Endodermal cell (in vitro differentiated cells): ENCODE measurements at regions not wholly inside any gene's neighbourhood (a gene's known extent, or its start where the extent isn't known, plus 50 kb on each side); places are given as distances from the start of the nearest gene placed in this dataset.

Experiments
- DNase-seq: peaks from one replicate; pipeline ENCODE4 v3.0.0-alpha.2; 2017
- H3K27ac ChIP-seq: 2 replicates; pipeline ENCODE4 v1.5.1; 2013; ENCODE audit warnings: mild to moderate bottlenecking, low read depth, low read length, moderate library complexity
- H3K27me3 ChIP-seq: 2 replicates; pipeline ENCODE4 v1.6.1; 2013; ENCODE audit warnings: mild to moderate bottlenecking, low read length, moderate library complexity; ENCODE audit not compliant: insufficient read depth, control insufficient read depth, poor library complexity, severe bottlenecking
- H3K36me3 ChIP-seq: 2 replicates; pipeline ENCODE4 v1.7.0; 2013; ENCODE audit warnings: mild to moderate bottlenecking, low read length, moderate library complexity; ENCODE audit not compliant: control insufficient read depth, insufficient read depth
- H3K4me1 ChIP-seq: one replicate; pipeline ENCODE4 v1.7.0; 2013; ENCODE audit warnings: low read length; ENCODE audit not compliant: control insufficient read depth, insufficient read depth
- H3K4me3 ChIP-seq: 2 replicates; pipeline ENCODE4 v1.5.1; 2013; ENCODE audit warnings: mild to moderate bottlenecking, low read length, moderate library complexity
- H3K9ac ChIP-seq: 2 replicates; pipeline ENCODE4 v1.6.1; 2013; ENCODE audit warnings: mild to moderate bottlenecking, low read length, moderate library complexity; ENCODE audit not compliant: poor library complexity, severe bottlenecking; ENCODE audit errors: extremely low read depth
- H3K9me3 ChIP-seq: 2 replicates; pipeline ENCODE4 v1.6.1; 2013; ENCODE audit warnings: mild to moderate bottlenecking, low read length, moderate library complexity; ENCODE audit not compliant: control insufficient read depth
- H3K27ac Mint-ChIP-seq: 2 replicates; pipeline ENCODE4 v1.8.0; 2020; ENCODE audit warnings: mixed read lengths
- H3K27me3 Mint-ChIP-seq: 2 replicates; pipeline ENCODE4 v1.8.0; 2021; ENCODE audit warnings: mild to moderate bottlenecking, mixed read lengths; ENCODE audit not compliant: insufficient read depth
- H3K36me3 Mint-ChIP-seq: 2 replicates; pipeline ENCODE4 v1.8.0; 2020; ENCODE audit warnings: low read depth, mixed read lengths
- H3K4me1 Mint-ChIP-seq: 2 replicates; pipeline ENCODE4 v1.8.0; 2020; ENCODE audit warnings: mixed read lengths
- H3K4me3 Mint-ChIP-seq: 2 replicates; pipeline ENCODE4 v1.8.0; 2020; ENCODE audit warnings: mild to moderate bottlenecking, moderate library complexity, mixed read lengths
- H3K9me3 Mint-ChIP-seq: 2 replicates; pipeline ENCODE4 v1.8.0; 2020; ENCODE audit warnings: mild to moderate bottlenecking, mixed read lengths
- WGBS, 2 experiments: methylation state at CpG; one replicate each; pipeline versions ENCODE4 v1.1.5 to v1.1.7; 2013; ENCODE audit warnings: missing lambda C conversion rate in 2 of 2, mixed read lengths in 1 of 2; ENCODE audit not compliant: insufficient coverage in 1 of 2, insufficient read length in 1 of 2; 5-methylcytosine and 5-hydroxymethylcytosine counted together
- TF ChIP-seq, protein P1 (sequence below): fragments of 200-600 bp; sonication (generic); conservative IDR thresholded peaks from 2 replicates; pipeline ENCODE4 v1.5.0; 2021; ENCODE audit warnings: antibody characterized with exemption, mild to moderate bottlenecking

GRCh38 chr20:50330504-50331313 lies 140.1 kb downstream of the CEBPB start:
- Histone ChIP-seq H3K4me3 (no peak overlapping the region), H3K9me3 (no peaks in the 10 kb centered on the region), H3K27ac (no peak overlapping the region), H3K27me3 (no peaks in the 10 kb centered on the region), H3K36me3 (no peaks in the 10 kb centered on the region), H3K9ac (no peak overlapping the region), H3K4me1 (no peaks in the 10 kb centered on the region)
- Mint-ChIP-seq H3K4me1 (no peaks in the 10 kb centered on the region), H3K27me3 (peaks cover 5% of the 10 kb centered on the region), H3K27ac (no peak overlapping the region), H3K36me3 (no peaks in the 10 kb centered on the region), H3K4me3 (no peak overlapping the region), H3K9me3 (no peaks in the 10 kb centered on the region)
- WGBS, 2 experiments, result 91 to 93% methylated on average over 8 to 17 of the region's 17 CpGs
- TF ChIP-seq, protein P1, sequence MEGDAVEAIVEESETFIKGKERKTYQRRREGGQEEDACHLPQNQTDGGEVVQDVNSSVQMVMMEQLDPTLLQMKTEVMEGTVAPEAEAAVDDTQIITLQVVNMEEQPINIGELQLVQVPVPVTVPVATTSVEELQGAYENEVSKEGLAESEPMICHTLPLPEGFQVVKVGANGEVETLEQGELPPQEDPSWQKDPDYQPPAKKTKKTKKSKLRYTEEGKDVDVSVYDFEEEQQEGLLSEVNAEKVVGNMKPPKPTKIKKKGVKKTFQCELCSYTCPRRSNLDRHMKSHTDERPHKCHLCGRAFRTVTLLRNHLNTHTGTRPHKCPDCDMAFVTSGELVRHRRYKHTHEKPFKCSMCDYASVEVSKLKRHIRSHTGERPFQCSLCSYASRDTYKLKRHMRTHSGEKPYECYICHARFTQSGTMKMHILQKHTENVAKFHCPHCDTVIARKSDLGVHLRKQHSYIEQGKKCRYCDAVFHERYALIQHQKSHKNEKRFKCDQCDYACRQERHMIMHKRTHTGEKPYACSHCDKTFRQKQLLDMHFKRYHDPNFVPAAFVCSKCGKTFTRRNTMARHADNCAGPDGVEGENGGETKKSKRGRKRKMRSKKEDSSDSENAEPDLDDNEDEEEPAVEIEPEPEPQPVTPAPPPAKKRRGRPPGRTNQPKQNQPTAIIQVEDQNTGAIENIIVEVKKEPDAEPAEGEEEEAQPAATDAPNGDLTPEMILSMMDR, result no peak
- no peak for DNase-seq

DNA sequence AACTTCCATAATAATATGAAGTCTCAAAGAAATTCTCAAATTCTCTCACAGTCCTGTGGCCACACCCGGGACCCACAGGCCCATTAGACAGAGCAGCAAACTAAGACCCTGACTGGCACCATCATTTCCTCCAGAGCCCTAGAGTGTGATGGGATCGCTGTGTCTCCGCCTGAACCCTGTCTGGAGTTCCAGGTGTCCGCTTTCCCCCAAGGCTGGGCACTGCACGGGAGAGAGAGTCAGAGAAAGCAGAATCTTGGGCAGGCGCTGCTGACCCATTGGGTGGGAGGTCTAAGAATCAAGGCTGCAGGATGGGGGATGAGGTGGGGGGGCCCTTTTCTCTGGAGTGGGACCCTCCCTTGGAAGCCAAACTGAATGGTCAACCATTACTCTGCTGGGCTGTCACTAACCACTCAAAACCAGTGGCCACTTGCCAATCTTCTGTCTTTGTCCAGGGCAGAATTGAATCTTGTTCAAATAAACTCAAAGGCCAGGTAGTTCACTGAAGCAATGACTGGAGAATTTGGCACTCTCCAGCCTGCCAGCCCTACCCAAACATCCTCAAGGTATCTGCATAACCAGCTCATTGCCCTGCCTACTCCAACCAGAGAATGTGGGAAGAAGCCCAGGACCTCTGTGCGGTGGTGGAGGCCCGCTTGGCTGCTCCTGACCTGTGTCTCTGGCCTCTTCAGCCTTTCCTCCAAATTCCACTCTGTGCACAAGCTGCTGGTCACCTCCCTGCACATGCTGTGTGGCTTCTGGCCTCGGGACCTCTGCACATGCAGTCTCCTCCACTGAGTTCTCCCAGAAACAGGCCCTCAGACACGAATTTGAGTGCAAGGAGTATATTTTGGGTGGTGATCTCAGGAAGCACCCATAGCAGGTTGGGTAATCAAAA lies 141.1 kb downstream of the CEBPB start:
- DNase-seq, result no peak
- no peak overlapping the region for H3K27ac Mint-ChIP-seq
- no peaks in the 10 kb centered on the region for H3K36me3 Mint-ChIP-seq
- H3K9me3 Mint-ChIP-seq, result no peaks in the 10 kb centered on the region
- Histone ChIP-seq H3K36me3 (no peaks in the 10 kb centered on the region), H3K4me1 (no peaks in the 10 kb centered on the region), H3K9me3 (no peaks in the 10 kb centered on the region), H3K27ac (no peak overlapping the region), H3K9ac (no peak overlapping the region), H3K27me3 (no peaks in the 10 kb centered on the region), H3K4me3 (no peak overlapping the region)
- no peaks in the 10 kb centered on the region for H3K4me1 Mint-ChIP-seq
- TF ChIP-seq, protein P1, result no peak
- H3K27me3 Mint-ChIP-seq, result peaks cover 5% of the 10 kb centered on the region
- WGBS, 2 experiments, result 92 to 98% methylated on average over 7 to 10 of the region's 10 CpGs
- H3K4me3 Mint-ChIP-seq, result no peak overlapping the region

GRCh38 chr20:50332491-50332980 lies 141.9 kb downstream of the CEBPB start:
- H3K4me1 Mint-ChIP-seq, result no peaks in the 10 kb centered on the region
- no peaks in the 10 kb centered on the region for H3K4me1 ChIP-seq
- H3K27me3 ChIP-seq, result no peaks in the 10 kb centered on the region
- H3K4me3 Mint-ChIP-seq, result no peak overlapping the region
- H3K27me3 Mint-ChIP-seq, result peaks cover 5% of the 10 kb centered on the region
- no peak for DNase-seq
- TF ChIP-seq, protein P1, result no peak
- no peaks in the 10 kb centered on the region for H3K36me3 Mint-ChIP-seq
- no peak overlapping the region for H3K4me3 ChIP-seq
- no peaks in the 10 kb centered on the region for H3K9me3 Mint-ChIP-seq
- 84 to 91% methylated on average over 11 of the region's 11 CpGs for WGBS, 2 experiments
- no peak overlapping the region for H3K27ac Mint-ChIP-seq
- no peak overlapping the region for H3K27ac ChIP-seq
- H3K36me3 ChIP-seq, result no peaks in the 10 kb centered on the region
- no peaks in the 10 kb centered on the region for H3K9me3 ChIP-seq
- no peak overlapping the region for H3K9ac ChIP-seq
